HCT116 (cell line): ENCODE measurements at regions not wholly inside any gene's neighbourhood (a gene's known extent, or its start where the extent isn't known, plus 50 kb on each side); places are given as distances from the start of the nearest gene placed in this dataset.

Source experiments
- RAD21 ChIP-seq: IDR thresholded peaks from 2 replicates; pipeline ENCODE4 v1.6.1; 2012; ENCODE audit warnings: low read depth, mild to moderate bottlenecking
- SIN3A ChIP-seq: IDR thresholded peaks from 2 replicates; pipeline ENCODE4 v1.6.1; 2012; ENCODE audit warnings: low read depth
- ZNF274 ChIP-seq: fragments of 200-500 bp; sonication (Bioruptor generic); IDR thresholded peaks from 2 replicates; pipeline ENCODE4 v1.6.1; 2014; ENCODE audit warnings: mild to moderate bottlenecking, low read depth, low read length, inconsistent platforms

- no peak for TF ChIP-seq ZNF274
- no peak for TF ChIP-seq RAD21
- TF ChIP-seq SIN3A: no peak
Observed at GRCh38 chr18:78895207-78896001, 84.2 kb upstream of the SALL3 start.
